GM12891 (cell line): ENCODE measurements at regions not wholly inside any gene's neighbourhood (a gene's known extent, or its start where the extent isn't known, plus 50 kb on each side); places are given as distances from the start of the nearest gene placed in this dataset.
A peak's percentile ranks its signal among the peaks of the same experiment; 100 is the strongest.

Source experiments
- DNase-seq: peaks from one replicate; pipeline ENCODE4 v3.0.0; 2011; ENCODE audit warnings: low spot score; ENCODE audit not compliant: insufficient read length
- FAIRE-seq: peaks from 2 replicates; lab custom pipeline; 2011; peaks lifted over from hg19 to GRCh38; lab: Jason Lieb, UNC
- PAX5 ChIP-seq: IDR thresholded peaks from 2 replicates; pipeline ENCODE4 v1.6.1; 2011; ENCODE audit warnings: low read length, moderate library complexity, mild to moderate bottlenecking; ENCODE audit not compliant: insufficient read depth, severe bottlenecking
- POLR2A ChIP-seq: IDR thresholded peaks from 2 replicates; pipeline ENCODE4 v1.6.1; 2011; ENCODE audit warnings: low read depth, low read length, control low read depth
- POLR2AphosphoS5 ChIP-seq: IDR thresholded peaks from 2 replicates; pipeline ENCODE4 v1.6.1; 2011; ENCODE audit warnings: low read depth, low read length, control low read depth
- POU2F2 ChIP-seq: IDR thresholded peaks from 2 replicates; pipeline ENCODE4 v1.6.1; 2011; ENCODE audit warnings: low read depth, mild to moderate bottlenecking, control low read depth, low read length, moderate library complexity
- SPI1 ChIP-seq: IDR thresholded peaks from 2 replicates; pipeline ENCODE4 v1.6.1; 2011; ENCODE audit warnings: low read depth, low read length, control low read depth
- TAF1 ChIP-seq: IDR thresholded peaks from 2 replicates; pipeline ENCODE4 v1.6.1; 2011; ENCODE audit warnings: low read depth, low read length, control low read depth

GRCh38 chr12:97260786-97261185 is 201.8 kb upstream of the RMST start:
- no peak for TF ChIP-seq TAF1
- TF ChIP-seq POLR2AphosphoS5, result no peak
- TF ChIP-seq SPI1, result no peak
- no peak for TF ChIP-seq PAX5
- no peak for TF ChIP-seq POLR2A
- TF ChIP-seq POU2F2, result no peak
- FAIRE-seq, result no peak

GRCh38 chr12:97267166-97267565 is 195.4 kb upstream of the RMST start:
- FAIRE-seq, result no peak

More at GRCh38 chr12:97260786-97261185, 201.8 kb upstream of the RMST start:
- DNase-seq, result no peak

GRCh38 chr12:97267594-97268202 is 194.9 kb upstream of the RMST start:
- TF ChIP-seq TAF1, result no peak
- no peak for TF ChIP-seq POLR2A
- TF ChIP-seq POLR2AphosphoS5, result no peak
- no peak for TF ChIP-seq SPI1
- TF ChIP-seq POU2F2, result no peak
- TF ChIP-seq PAX5, result no peak
- FAIRE-seq (no peak), DNase-seq (no peak)

More at GRCh38 chr12:97267166-97267565, 195.4 kb upstream of the RMST start:
- no peak for DNase-seq
- TF ChIP-seq POLR2AphosphoS5 (no peak), TAF1 (no peak), PAX5 (no peak), SPI1 (no peak), POU2F2 (no peak), POLR2A (no peak)

- TF ChIP-seq TAF1 (no peak), POLR2A (no peak), PAX5 (no peak), POLR2AphosphoS5 (no peak), POU2F2 (no peak), SPI1 (no peak)
Observed at GRCh38 chr12:97272471-97272870, 190.1 kb upstream of the RMST start.

GRCh38 chr12:97274386-97274785 is 188.2 kb upstream of the RMST start:
- FAIRE-seq (no peak), DNase-seq (no peak)
- TF ChIP-seq PAX5 (no peak), TAF1 (no peak), POLR2A (no peak)

More at GRCh38 chr12:97272471-97272870, 190.1 kb upstream of the RMST start:
- no peak for FAIRE-seq
- DNase-seq, result no peak

GRCh38 chr12:97275256-97275655 is 187.3 kb upstream of the RMST start:
- FAIRE-seq, result no peak
- TF ChIP-seq PAX5 (no peak), POLR2A (no peak), POU2F2 (no peak), POLR2AphosphoS5 (no peak), TAF1 (no peak), SPI1 (no peak)

GRCh38 chr12:97275728-97276590 is 186.6 kb upstream of the RMST start:
- FAIRE-seq, result no peak
- no peak for DNase-seq
- TF ChIP-seq SPI1 (no peak), POLR2A (no peak), POU2F2 (no peak), TAF1 (no peak), POLR2AphosphoS5 (no peak), PAX5 (no peak)

More at GRCh38 chr12:97275256-97275655, 187.3 kb upstream of the RMST start:
- no peak for DNase-seq

GRCh38 chr12:97276661-97277429 is 185.8 kb upstream of the RMST start:
- TF ChIP-seq PAX5 (peak; percentile 58), SPI1 (no peak), POU2F2 (no peak), TAF1 (no peak)
- FAIRE-seq (no peak), DNase-seq (no peak)

- DNase-seq (no peak), FAIRE-seq (no peak)
- TF ChIP-seq PAX5 (no peak), SPI1 (no peak)
Observed at GRCh38 chr12:97283297-97283696, 179.3 kb upstream of the RMST start.
